SK-N-MC (cell line): ENCODE measurements at regions not wholly inside any gene's neighbourhood (a gene's known extent, or its start where the extent isn't known, plus 50 kb on each side); places are given as distances from the start of the nearest gene placed in this dataset.

Experiments
- DNase-seq: peaks from one replicate; pipeline ENCODE4 v3.0.0-alpha.2; 2011; ENCODE audit warnings: low read depth, low spot score
- H3K27ac ChIP-seq: fragments of 200-600 bp; sonication (generic); 2 replicates; pipeline ENCODE4 v1.5.1; 2016; ENCODE audit warnings: mixed run types
- H3K36me3 ChIP-seq: fragments of 200-600 bp; sonication (generic); 2 replicates; pipeline ENCODE4 v1.6.1; 2017; ENCODE audit warnings: antibody characterized with exemption, low read length, mixed read lengths; ENCODE audit not compliant: insufficient read depth
- H3K4me3 ChIP-seq: fragments of 200-600 bp; sonication (generic); 2 replicates; pipeline ENCODE4 v1.5.1; 2016
- H3K9ac ChIP-seq: fragments of 200-600 bp; sonication (generic); 2 replicates; pipeline ENCODE4 v1.8.0; 2017; ENCODE audit warnings: mixed run types, mixed read lengths; ENCODE audit not compliant: insufficient read length
- H3K9me3 ChIP-seq: fragments of 200-600 bp; sonication (generic); 2 replicates; pipeline ENCODE4 v1.6.1; 2017; ENCODE audit warnings: low read depth, mild to moderate bottlenecking, antibody characterized with exemption, low read length, moderate library complexity, mixed read lengths
- EZH2 ChIP-seq: fragments of 200-600 bp; sonication (generic); IDR thresholded peaks from one replicate; pipeline ENCODE4 v1.6.1; 2017; ENCODE audit warnings: antibody characterized with exemption
- FOXP2 ChIP-seq: optimal IDR thresholded peaks from 2 replicates; pipeline ENCODE3; 2011; ENCODE audit warnings: mild to moderate bottlenecking, moderate library complexity; ENCODE audit not compliant: insufficient read depth; ENCODE audit errors: extremely low read length, control extremely low read depth
- POLR2AphosphoS5 ChIP-seq: IDR thresholded peaks from 2 replicates; pipeline ENCODE4 v1.6.1; 2012; ENCODE audit warnings: mild to moderate bottlenecking, low read depth, low read length, borderline replicate concordance

GRCh38 chr2:17337507-17337906, 180.7 kb downstream of the RAD51AP2 start:
- TF ChIP-seq EZH2, result no peak

GRCh38 chr2:17336458-17336857, 181.8 kb downstream of the RAD51AP2 start:
- no peak for TF ChIP-seq FOXP2
- DNase-seq, result no peak
- H3K36me3 ChIP-seq, result no peaks in the 10 kb centered on the region

More at GRCh38 chr2:17337507-17337906, 180.7 kb downstream of the RAD51AP2 start:
- no peak overlapping the region for H3K27ac ChIP-seq
- no peak overlapping the region for H3K9ac ChIP-seq
- H3K4me3 ChIP-seq, result no peak overlapping the region
- no peak for DNase-seq
- H3K9me3 ChIP-seq, result no peaks in the 10 kb centered on the region
- H3K36me3 ChIP-seq, result no peaks in the 10 kb centered on the region

GRCh38 chr2:17334300-17334699, 183.9 kb downstream of the RAD51AP2 start:
- H3K9me3 ChIP-seq, result no peaks in the 10 kb centered on the region
- no peak for DNase-seq
- no peak overlapping the region for H3K9ac ChIP-seq
- no peaks in the 10 kb centered on the region for H3K36me3 ChIP-seq
- H3K27ac ChIP-seq, result no peak overlapping the region
- TF ChIP-seq EZH2, result no peak
- TF ChIP-seq FOXP2, result no peak
- H3K4me3 ChIP-seq, result no peak overlapping the region

More at GRCh38 chr2:17336458-17336857, 181.8 kb downstream of the RAD51AP2 start:
- no peaks in the 10 kb centered on the region for H3K9me3 ChIP-seq
- no peak overlapping the region for H3K4me3 ChIP-seq
- no peak overlapping the region for H3K9ac ChIP-seq
- no peak overlapping the region for H3K27ac ChIP-seq

GRCh38 chr2:17331636-17332035, 186.6 kb downstream of the RAD51AP2 start:
- Histone ChIP-seq H3K4me3 (no peak overlapping the region), H3K9ac (no peak overlapping the region)
- no peak for DNase-seq

GRCh38 chr2:17328161-17328560, 190.1 kb downstream of the RAD51AP2 start:
- Histone ChIP-seq H3K9me3 (no peaks in the 10 kb centered on the region), H3K36me3 (no peaks in the 10 kb centered on the region), H3K27ac (no peak overlapping the region), H3K4me3 (no peak overlapping the region), H3K9ac (no peak overlapping the region)
- TF ChIP-seq FOXP2 (no peak), EZH2 (no peak), POLR2AphosphoS5 (no peak)
- DNase-seq, result no peak

More at GRCh38 chr2:17331636-17332035, 186.6 kb downstream of the RAD51AP2 start:
- TF ChIP-seq FOXP2 (no peak), EZH2 (no peak), POLR2AphosphoS5 (no peak)
- Histone ChIP-seq H3K36me3 (no peaks in the 10 kb centered on the region), H3K27ac (no peak overlapping the region), H3K9me3 (no peaks in the 10 kb centered on the region)

- no peak for DNase-seq
- H3K9ac ChIP-seq, result no peak overlapping the region
- no peak for TF ChIP-seq POLR2AphosphoS5
- no peak for TF ChIP-seq FOXP2
- no peak for TF ChIP-seq EZH2
- no peak overlapping the region for H3K27ac ChIP-seq
- no peaks in the 10 kb centered on the region for H3K36me3 ChIP-seq
- H3K4me3 ChIP-seq, result no peak overlapping the region
- H3K9me3 ChIP-seq, result no peaks in the 10 kb centered on the region
These were observed 190.6 kb downstream of the RAD51AP2 start for GRCh38 chr2:17327649-17328048.

GRCh38 chr2:17326717-17327116, 191.5 kb downstream of the RAD51AP2 start:
- Histone ChIP-seq H3K36me3 (no peaks in the 10 kb centered on the region), H3K4me3 (no peak overlapping the region), H3K9me3 (no peaks in the 10 kb centered on the region), H3K27ac (no peak overlapping the region), H3K9ac (no peak overlapping the region)
- TF ChIP-seq FOXP2 (no peak), POLR2AphosphoS5 (no peak), EZH2 (no peak)
- no peak for DNase-seq

- no peak overlapping the region for H3K9ac ChIP-seq
- no peak overlapping the region for H3K4me3 ChIP-seq
- H3K27ac ChIP-seq, result no peak overlapping the region
- DNase-seq, result no peak
- H3K36me3 ChIP-seq, result no peaks in the 10 kb centered on the region
- TF ChIP-seq FOXP2 (no peak), EZH2 (no peak), POLR2AphosphoS5 (no peak)
- no peaks in the 10 kb centered on the region for H3K9me3 ChIP-seq
These were observed 194.5 kb downstream of the RAD51AP2 start for GRCh38 chr2:17323697-17324096.

GRCh38 chr2:17322461-17322860, 195.8 kb downstream of the RAD51AP2 start:
- DNase-seq, result no peak
- Histone ChIP-seq H3K9ac (no peak overlapping the region), H3K9me3 (no peaks in the 10 kb centered on the region), H3K36me3 (no peaks in the 10 kb centered on the region), H3K27ac (no peak overlapping the region), H3K4me3 (no peak overlapping the region)
- TF ChIP-seq POLR2AphosphoS5, result no peak
- TF ChIP-seq EZH2, result no peak
- TF ChIP-seq FOXP2, result no peak

- Histone ChIP-seq H3K9me3 (no peaks in the 10 kb centered on the region), H3K9ac (no peak overlapping the region), H3K27ac (no peak overlapping the region), H3K4me3 (no peak overlapping the region), H3K36me3 (no peaks in the 10 kb centered on the region)
- DNase-seq, result no peak
- no peak for TF ChIP-seq FOXP2
- no peak for TF ChIP-seq POLR2AphosphoS5
- no peak for TF ChIP-seq EZH2
These were observed 199.2 kb downstream of the RAD51AP2 start for GRCh38 chr2:17319090-17319489.
